GM13976 (cell line): ENCODE measurements at regions not wholly inside any gene's neighbourhood (a gene's known extent, or its start where the extent isn't known, plus 50 kb on each side); places are given as distances from the start of the nearest gene placed in this dataset.

Source experiments
- DNase-seq: peaks from one replicate; pipeline ENCODE4 v3.0.0; 2012; ENCODE audit warnings: low spot score
- in situ Hi-C: fragments of 300-500 bp; cut with MboI; formaldehyde crosslinking; loops from one replicate; pipeline ENCODE4 v1.12.0; 2022; ENCODE audit warnings: low sequenced_read_pairs, mixed read lengths, inconsistent platforms; ENCODE audit not compliant: unreplicated experiment
- TF ChIP-seq, protein P1 (sequence below): IDR thresholded peaks from 2 replicates; pipeline ENCODE4 v1.5.1; 2012; ENCODE audit warnings: borderline replicate concordance, mild to moderate bottlenecking; ENCODE audit not compliant: insufficient read depth; ENCODE audit errors: extremely low read depth, missing control alignments, control extremely low read depth

DNA sequence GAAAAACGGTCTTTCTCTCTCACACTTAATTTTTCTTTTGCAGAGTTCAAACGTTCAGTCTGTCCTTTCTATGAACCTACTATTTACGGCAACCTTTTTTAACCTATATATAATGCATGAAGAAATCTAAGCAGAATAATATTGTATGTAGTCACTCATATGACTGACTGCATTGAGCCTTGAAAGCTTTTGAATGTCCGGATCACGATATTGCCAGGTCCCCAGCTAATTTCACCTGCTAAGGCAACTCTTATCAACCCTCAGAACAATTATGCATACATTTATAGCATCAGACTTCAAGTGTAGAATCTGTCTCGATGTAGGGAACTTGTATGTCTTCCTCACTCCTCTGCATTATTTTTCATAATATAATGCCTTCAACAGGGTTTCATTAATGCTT, 1083.8 kb upstream of the KLHL29 start:
- in situ Hi-C loops = no loop called here
- no peak for DNase-seq
- TF ChIP-seq, protein P1, sequence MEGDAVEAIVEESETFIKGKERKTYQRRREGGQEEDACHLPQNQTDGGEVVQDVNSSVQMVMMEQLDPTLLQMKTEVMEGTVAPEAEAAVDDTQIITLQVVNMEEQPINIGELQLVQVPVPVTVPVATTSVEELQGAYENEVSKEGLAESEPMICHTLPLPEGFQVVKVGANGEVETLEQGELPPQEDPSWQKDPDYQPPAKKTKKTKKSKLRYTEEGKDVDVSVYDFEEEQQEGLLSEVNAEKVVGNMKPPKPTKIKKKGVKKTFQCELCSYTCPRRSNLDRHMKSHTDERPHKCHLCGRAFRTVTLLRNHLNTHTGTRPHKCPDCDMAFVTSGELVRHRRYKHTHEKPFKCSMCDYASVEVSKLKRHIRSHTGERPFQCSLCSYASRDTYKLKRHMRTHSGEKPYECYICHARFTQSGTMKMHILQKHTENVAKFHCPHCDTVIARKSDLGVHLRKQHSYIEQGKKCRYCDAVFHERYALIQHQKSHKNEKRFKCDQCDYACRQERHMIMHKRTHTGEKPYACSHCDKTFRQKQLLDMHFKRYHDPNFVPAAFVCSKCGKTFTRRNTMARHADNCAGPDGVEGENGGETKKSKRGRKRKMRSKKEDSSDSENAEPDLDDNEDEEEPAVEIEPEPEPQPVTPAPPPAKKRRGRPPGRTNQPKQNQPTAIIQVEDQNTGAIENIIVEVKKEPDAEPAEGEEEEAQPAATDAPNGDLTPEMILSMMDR = no peak

DNA sequence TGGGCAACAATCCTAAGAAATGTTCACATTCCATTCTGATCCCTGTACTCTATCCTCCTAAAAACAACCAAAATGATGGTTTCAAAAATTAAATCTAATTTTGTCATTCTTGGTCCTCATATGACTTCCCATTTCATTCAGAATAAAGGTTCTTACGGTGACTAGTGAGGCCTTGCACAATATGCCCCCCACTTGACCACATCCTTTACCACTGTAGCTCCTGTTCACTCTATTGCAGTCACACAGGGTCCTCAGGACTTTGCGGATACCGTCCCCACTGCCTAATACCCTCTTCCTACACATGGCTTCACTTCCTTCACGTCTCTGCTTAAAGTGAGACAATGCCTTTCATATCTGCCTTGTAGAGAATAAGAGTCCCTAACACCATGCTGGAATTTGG, 1058.7 kb upstream of the KLHL29 start:
- in situ Hi-C loops = no loop called here
- DNase-seq = no peak
- TF ChIP-seq, protein P1 = no peak

DNA sequence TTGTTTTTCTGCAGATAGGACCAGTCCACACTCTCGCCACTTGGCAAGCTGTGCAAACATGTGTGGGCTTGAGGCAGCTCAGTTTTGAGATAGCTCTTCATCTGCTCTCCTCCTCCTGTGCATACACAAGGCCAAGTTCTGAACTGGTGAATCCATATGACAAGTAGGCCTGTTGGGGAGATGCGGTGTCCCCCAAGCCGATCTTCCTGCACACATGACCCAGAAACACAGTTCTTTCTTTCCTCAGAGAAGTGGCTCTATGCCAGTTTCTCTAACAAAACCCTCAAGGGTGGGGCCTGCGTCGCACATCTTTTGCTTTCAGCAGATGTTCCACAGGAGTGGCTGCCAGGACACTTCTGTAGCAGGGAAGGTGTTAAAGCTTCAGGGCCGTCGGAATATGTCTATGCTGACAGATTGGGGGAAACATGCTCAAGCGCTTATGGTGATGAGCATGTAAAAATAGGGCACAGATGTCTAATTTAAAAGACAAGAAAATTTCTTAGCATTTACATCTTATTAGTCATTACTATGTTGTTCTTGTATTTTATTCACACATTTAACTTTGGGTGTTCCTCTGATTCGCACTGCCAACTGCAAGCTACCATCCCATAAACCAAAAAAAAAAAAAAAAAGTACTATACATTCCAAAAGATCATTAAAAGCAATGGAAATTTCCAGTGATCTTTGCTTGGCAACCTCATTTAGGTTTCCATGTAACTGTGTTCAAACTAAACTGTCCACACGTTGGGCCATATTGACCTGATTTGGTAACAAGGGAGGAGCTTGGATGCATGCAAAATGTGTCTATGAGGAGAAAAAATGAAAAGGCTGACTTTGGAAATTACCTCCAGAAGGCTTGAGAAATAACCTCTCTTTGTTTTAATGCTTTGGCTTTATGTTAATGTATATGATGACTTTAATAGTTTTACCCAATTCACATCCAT, 1055.5 kb upstream of the KLHL29 start:
- in situ Hi-C loops = no loop called here
- no peak for DNase-seq

DNA sequence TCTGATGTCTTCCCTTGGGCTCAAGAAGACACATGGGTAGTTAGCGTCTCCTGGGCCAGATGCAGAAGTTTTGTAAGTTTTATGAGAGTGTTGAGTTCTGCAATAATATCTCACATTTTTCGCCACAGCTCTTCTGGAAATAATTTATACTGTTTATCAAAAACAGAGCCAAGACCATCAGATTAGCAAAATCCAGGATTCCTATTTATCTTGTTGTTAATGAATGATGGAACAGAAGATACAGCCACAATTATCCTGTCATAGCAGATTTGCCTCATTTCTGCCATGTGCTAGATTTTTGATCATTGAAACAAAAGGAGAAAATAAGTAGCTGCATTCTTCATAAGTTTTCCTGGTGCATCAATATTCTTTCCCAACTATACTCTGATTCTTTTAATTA, 1048.6 kb upstream of the KLHL29 start:
- DNase-seq = no peak
- in situ Hi-C loops = no loop called here

More for the DNA sequence above, 1055.5 kb upstream of the KLHL29 start:
- TF ChIP-seq, protein P1 = no peak

DNA sequence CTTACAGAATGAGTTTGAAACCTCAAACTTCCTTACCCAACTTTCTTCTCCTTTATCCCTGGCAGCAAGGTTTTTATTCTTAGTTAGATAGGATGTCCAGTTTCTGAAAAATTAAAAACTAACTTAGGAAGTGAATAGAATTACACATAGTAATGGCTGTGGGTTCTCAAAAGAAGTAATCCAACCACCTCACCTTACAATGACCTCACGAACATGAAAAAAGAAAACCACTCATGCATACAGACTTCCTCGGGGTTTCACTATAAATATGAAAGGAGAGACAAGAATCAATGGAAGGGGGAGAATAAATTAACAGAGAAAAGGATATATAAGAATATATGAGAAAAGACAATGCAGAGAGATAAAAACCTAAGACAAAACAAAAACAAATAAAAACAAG, 1044.3 kb upstream of the KLHL29 start:
- TF ChIP-seq, protein P1 = no peak
- in situ Hi-C loops = no loop called here
- no peak for DNase-seq

More for the DNA sequence above, 1048.6 kb upstream of the KLHL29 start:
- TF ChIP-seq, protein P1 = no peak

DNA sequence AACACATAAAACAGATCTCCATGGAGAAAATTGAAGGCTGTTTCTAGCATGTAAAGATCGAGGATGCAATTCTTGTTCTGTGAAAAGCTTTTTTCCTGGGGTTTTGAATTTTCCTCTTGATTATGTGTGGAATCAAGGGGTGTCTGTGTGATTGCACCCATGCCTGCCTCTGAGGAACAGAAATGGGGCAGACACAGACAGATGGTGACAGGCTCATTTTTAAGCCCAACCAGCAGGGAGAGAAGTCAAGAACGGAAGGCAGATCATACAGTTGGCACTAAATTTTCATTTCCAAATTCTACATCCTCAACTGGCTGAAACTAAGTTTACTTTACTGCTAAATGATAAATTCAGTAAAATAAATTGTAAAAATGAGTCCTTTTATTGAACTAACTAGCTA, 1037.7 kb upstream of the KLHL29 start:
- no peak for DNase-seq
- in situ Hi-C loops = no loop called here
- TF ChIP-seq, protein P1 = no peak
